Activated naive CD4-positive, alpha-beta T cell treated with anti-CD3 and anti-CD28 coated beads, Interleukin-2, amount 10 ng/mL, durations not matched to agents 7 days and 5 days (primary cell): ENCODE measurements at regions not wholly inside any gene's neighbourhood (a gene's known extent, or its start where the extent isn't known, plus 50 kb on each side); places are given as distances from the start of the nearest gene placed in this dataset.

Experiments
- CTCF ChIA-PET: fragments of 350-600 bp; sonication (Branson Sonifier 250); formaldehyde crosslinking; loops from one replicate; lab custom pipeline; 2021; ENCODE audit warnings: antibody characterized with exemption; lab: Charles Lee
- DNase-seq: peaks from one replicate; pipeline ENCODE4 v3.0.0-alpha.2; 2020
- H3K27ac Mint-ChIP-seq: one replicate; pipeline ENCODE4 v1.8.0; 2021; ENCODE audit warnings: mild to moderate bottlenecking, moderate library complexity, mixed read lengths
- H3K27me3 Mint-ChIP-seq: one replicate; pipeline ENCODE4 v1.8.0; 2021; ENCODE audit warnings: mild to moderate bottlenecking, mixed read lengths
- H3K36me3 Mint-ChIP-seq: one replicate; pipeline ENCODE4 v1.8.0; 2021; ENCODE audit warnings: mixed read lengths
- H3K4me1 Mint-ChIP-seq: one replicate; pipeline ENCODE4 v1.8.0; 2021; ENCODE audit warnings: mixed read lengths
- H3K4me3 Mint-ChIP-seq: one replicate; pipeline ENCODE4 v1.8.0; 2021; ENCODE audit warnings: mild to moderate bottlenecking, moderate library complexity, mixed read lengths
- H3K9me3 Mint-ChIP-seq: one replicate; pipeline ENCODE4 v1.8.0; 2021; ENCODE audit warnings: mixed read lengths

- no peaks in the 10 kb centered on the region for H3K9me3 Mint-ChIP-seq
- H3K36me3 Mint-ChIP-seq: no peaks in the 10 kb centered on the region
- no peak overlapping the region for H3K4me3 Mint-ChIP-seq
- no peaks in the 10 kb centered on the region for H3K27me3 Mint-ChIP-seq
- H3K27ac Mint-ChIP-seq: no peak overlapping the region
- no peak for DNase-seq
- H3K4me1 Mint-ChIP-seq: no peaks in the 10 kb centered on the region
- CTCF ChIA-PET: interaction anchor here (0.5 kb wide), 1 partner anchor 423 kb away, joined by 3 read pairs; no protein-coding TSS in a partner anchor
Observed at GRCh38 chr12:98067795-98068194, 447.6 kb upstream of the TMPO start.

- no peak overlapping the region for H3K4me3 Mint-ChIP-seq
- CTCF ChIA-PET: no interaction called here
- no peaks in the 10 kb centered on the region for H3K36me3 Mint-ChIP-seq
- H3K9me3 Mint-ChIP-seq: no peaks in the 10 kb centered on the region
- no peak overlapping the region for H3K27ac Mint-ChIP-seq
- H3K27me3 Mint-ChIP-seq: no peaks in the 10 kb centered on the region
- DNase-seq: no peak
- H3K4me1 Mint-ChIP-seq: no peaks in the 10 kb centered on the region
Observed at GRCh38 chr12:98073610-98074009, 441.8 kb upstream of the TMPO start.

GRCh38 chr12:98074286-98074685 lies 441.1 kb upstream of the TMPO start:
- Mint-ChIP-seq H3K4me1 (no peaks in the 10 kb centered on the region), H3K9me3 (no peaks in the 10 kb centered on the region), H3K36me3 (no peaks in the 10 kb centered on the region), H3K27ac (no peak overlapping the region), H3K4me3 (no peak overlapping the region), H3K27me3 (no peaks in the 10 kb centered on the region)
- CTCF ChIA-PET: no interaction called here
- DNase-seq: no peak

- no peak for DNase-seq
- no peaks in the 10 kb centered on the region for H3K27me3 Mint-ChIP-seq
- CTCF ChIA-PET: no interaction called here
- H3K9me3 Mint-ChIP-seq: no peaks in the 10 kb centered on the region
- H3K4me1 Mint-ChIP-seq: no peaks in the 10 kb centered on the region
- H3K27ac Mint-ChIP-seq: no peak overlapping the region
- H3K4me3 Mint-ChIP-seq: no peak overlapping the region
- no peaks in the 10 kb centered on the region for H3K36me3 Mint-ChIP-seq
Observed at GRCh38 chr12:98084391-98084790, 431.0 kb upstream of the TMPO start.

GRCh38 chr12:98085046-98085755 lies 430.2 kb upstream of the TMPO start:
- no peaks in the 10 kb centered on the region for H3K36me3 Mint-ChIP-seq
- H3K4me3 Mint-ChIP-seq: no peak overlapping the region
- H3K9me3 Mint-ChIP-seq: no peaks in the 10 kb centered on the region
- H3K27me3 Mint-ChIP-seq: no peaks in the 10 kb centered on the region
- H3K4me1 Mint-ChIP-seq: no peaks in the 10 kb centered on the region
- DNase-seq: no peak
- no peak overlapping the region for H3K27ac Mint-ChIP-seq
- CTCF ChIA-PET: interaction anchor here (1.3 kb wide), 1 partner anchor 8 kb away, joined by 3 read pairs; no protein-coding TSS in a partner anchor

- Mint-ChIP-seq H3K9me3 (peaks cover 2% of the 10 kb centered on the region), H3K27me3 (no peaks in the 10 kb centered on the region), H3K36me3 (no peaks in the 10 kb centered on the region), H3K4me3 (no peak overlapping the region), H3K4me1 (no peaks in the 10 kb centered on the region), H3K27ac (no peak overlapping the region)
- no peak for DNase-seq
- CTCF ChIA-PET: no interaction called here
Observed at GRCh38 chr12:98090731-98091130, 424.7 kb upstream of the TMPO start.

GRCh38 chr12:98096436-98096835 lies 419.0 kb upstream of the TMPO start:
- no peaks in the 10 kb centered on the region for H3K27me3 Mint-ChIP-seq
- no peaks in the 10 kb centered on the region for H3K36me3 Mint-ChIP-seq
- CTCF ChIA-PET: interaction anchor here (0.6 kb wide), 1 partner anchor 103 kb away, joined by 3 read pairs; no protein-coding TSS in a partner anchor
- H3K4me3 Mint-ChIP-seq: no peak overlapping the region
- no peak overlapping the region for H3K27ac Mint-ChIP-seq
- no peaks in the 10 kb centered on the region for H3K4me1 Mint-ChIP-seq
- peaks cover 2% of the 10 kb centered on the region for H3K9me3 Mint-ChIP-seq
- DNase-seq: no peak

- Mint-ChIP-seq H3K27me3 (no peaks in the 10 kb centered on the region), H3K9me3 (no peaks in the 10 kb centered on the region), H3K4me3 (no peak overlapping the region), H3K36me3 (no peaks in the 10 kb centered on the region), H3K27ac (no peak overlapping the region), H3K4me1 (no peaks in the 10 kb centered on the region)
- CTCF ChIA-PET: no interaction called here
- no peak for DNase-seq
Observed at GRCh38 chr12:98106031-98106683, 409.2 kb upstream of the TMPO start.

- no peaks in the 10 kb centered on the region for H3K27me3 Mint-ChIP-seq
- H3K4me3 Mint-ChIP-seq: no peak overlapping the region
- no peaks in the 10 kb centered on the region for H3K36me3 Mint-ChIP-seq
- CTCF ChIA-PET: no interaction called here
- no peaks in the 10 kb centered on the region for H3K9me3 Mint-ChIP-seq
- DNase-seq: no peak
- H3K27ac Mint-ChIP-seq: no peak overlapping the region
- H3K4me1 Mint-ChIP-seq: no peaks in the 10 kb centered on the region
Observed at GRCh38 chr12:98109266-98109665, 406.1 kb upstream of the TMPO start.

- CTCF ChIA-PET: no interaction called here
- DNase-seq: no peak
- Mint-ChIP-seq H3K9me3 (no peaks in the 10 kb centered on the region), H3K27me3 (no peaks in the 10 kb centered on the region), H3K4me3 (no peak overlapping the region), H3K27ac (no peak overlapping the region), H3K4me1 (no peaks in the 10 kb centered on the region), H3K36me3 (no peaks in the 10 kb centered on the region)
Observed at GRCh38 chr12:98110536-98110935, 404.9 kb upstream of the TMPO start.

- Mint-ChIP-seq H3K4me1 (no peaks in the 10 kb centered on the region), H3K36me3 (no peaks in the 10 kb centered on the region), H3K27ac (no peak overlapping the region), H3K4me3 (no peak overlapping the region), H3K9me3 (no peaks in the 10 kb centered on the region), H3K27me3 (no peaks in the 10 kb centered on the region)
- no peak for DNase-seq
- CTCF ChIA-PET: no interaction called here
Observed at GRCh38 chr12:98113548-98113947, 401.8 kb upstream of the TMPO start.

- Mint-ChIP-seq H3K4me1 (no peaks in the 10 kb centered on the region), H3K27ac (no peak overlapping the region), H3K9me3 (no peaks in the 10 kb centered on the region), H3K4me3 (no peak overlapping the region), H3K36me3 (no peaks in the 10 kb centered on the region), H3K27me3 (peaks cover 4% of the 10 kb centered on the region)
- CTCF ChIA-PET: no interaction called here
- no peak for DNase-seq
Observed at GRCh38 chr12:98121963-98122362, 393.4 kb upstream of the TMPO start.

- no peak for DNase-seq
- Mint-ChIP-seq H3K4me1 (no peaks in the 10 kb centered on the region), H3K27me3 (peaks cover 7% of the 10 kb centered on the region), H3K27ac (no peak overlapping the region), H3K36me3 (no peaks in the 10 kb centered on the region), H3K9me3 (no peaks in the 10 kb centered on the region), H3K4me3 (no peak overlapping the region)
- CTCF ChIA-PET: no interaction called here
Observed at GRCh38 chr12:98123021-98123461, 392.3 kb upstream of the TMPO start.

GRCh38 chr12:98126637-98127335 lies 388.6 kb upstream of the TMPO start:
- Mint-ChIP-seq H3K36me3 (no peaks in the 10 kb centered on the region), H3K4me1 (no peaks in the 10 kb centered on the region), H3K4me3 (no peak overlapping the region), H3K27me3 (peaks cover 7% of the 10 kb centered on the region), H3K27ac (no peak overlapping the region), H3K9me3 (no peaks in the 10 kb centered on the region)
- CTCF ChIA-PET: no interaction called here
- DNase-seq: no peak

GRCh38 chr12:98127336-98127679 lies 388.1 kb upstream of the TMPO start:
- Mint-ChIP-seq H3K27me3 (peaks cover 7% of the 10 kb centered on the region), H3K4me3 (no peak overlapping the region), H3K4me1 (no peaks in the 10 kb centered on the region), H3K9me3 (no peaks in the 10 kb centered on the region), H3K27ac (no peak overlapping the region), H3K36me3 (no peaks in the 10 kb centered on the region)
- CTCF ChIA-PET: no interaction called here
- DNase-seq: no peak
